A673 (cell line): ENCODE measurements at regions not wholly inside any gene's neighbourhood (a gene's known extent, or its start where the extent isn't known, plus 50 kb on each side); places are given as distances from the start of the nearest gene placed in this dataset.
A peak's percentile ranks its signal among the peaks of the same experiment; 100 is the strongest.

Experiments used
- BruUV-seq: library from RNA; stranded (reverse); fragments of 400-500 nt; replicated peaks from 2 replicates; lab custom pipeline; 2021; lab: Mats Ljungman, UMichigan
- CTCF ChIA-PET: fragments of 300-600 bp; sonication (Branson Sonifier 250); formaldehyde crosslinking; loops from one replicate; lab custom pipeline; 2022; ENCODE audit warnings: antibody characterized with exemption; lab: Charles Lee
- POLR2A ChIA-PET: fragments of 300-600 bp; sonication (Branson Sonifier 250); formaldehyde crosslinking; loops from one replicate; lab custom pipeline; 2022; ENCODE audit warnings: antibody characterized with exemption; ENCODE audit not compliant: low non-redundant PET; lab: Charles Lee
- DNase-seq: peaks from one replicate; pipeline ENCODE4 v3.0.0-alpha.2; 2015; ENCODE audit warnings: low spot score
- H3K27ac ChIP-seq: fragments of 200-600 bp; sonication (generic); 2 replicates; pipeline ENCODE4 v1.5.1; 2016; ENCODE audit warnings: mixed run types, low read depth, mild to moderate bottlenecking, mixed read lengths, antibody characterized with exemption, low read length; ENCODE audit not compliant: poor library complexity, severe bottlenecking
- H3K27me3 ChIP-seq: fragments of 200-600 bp; sonication (generic); replicated peaks from 2 replicates; pipeline ENCODE4 v1.6.1; 2017; ENCODE audit warnings: mixed run types, low read depth, mild to moderate bottlenecking, mixed read lengths, antibody characterized with exemption, low read length; ENCODE audit not compliant: insufficient read depth, poor library complexity
- H3K36me3 ChIP-seq: fragments of 200-600 bp; sonication (generic); 2 replicates; pipeline ENCODE4 v1.6.1; 2016; ENCODE audit warnings: mixed run types, mild to moderate bottlenecking, mixed read lengths, antibody characterized with exemption, low read length; ENCODE audit not compliant: insufficient read depth, poor library complexity, severe bottlenecking
- H3K4me1 ChIP-seq: fragments of 200-600 bp; sonication (generic); 2 replicates; pipeline ENCODE4 v1.6.1; 2017; ENCODE audit warnings: mixed run types, mild to moderate bottlenecking, mixed read lengths, antibody characterized with exemption, low read length; ENCODE audit not compliant: insufficient read depth, poor library complexity, severe bottlenecking
- H3K4me3 ChIP-seq: fragments of 200-600 bp; sonication (generic); 2 replicates; pipeline ENCODE4 v1.5.1; 2016; ENCODE audit warnings: low read depth, mixed run types, mild to moderate bottlenecking, mixed read lengths, low read length; ENCODE audit not compliant: poor library complexity, severe bottlenecking
- H3K9me3 ChIP-seq: fragments of 200-600 bp; sonication (generic); 2 replicates; pipeline ENCODE4 v1.6.1; 2016; ENCODE audit warnings: mixed run types, low read depth, mild to moderate bottlenecking, mixed read lengths, antibody characterized with exemption, low read length; ENCODE audit not compliant: poor library complexity, severe bottlenecking
- EZH2 ChIP-seq: fragments of 200-600 bp; sonication (generic); IDR thresholded peaks from 2 replicates; pipeline ENCODE4 v1.6.1; 2017; ENCODE audit warnings: borderline replicate concordance, low read depth, mild to moderate bottlenecking, mixed read lengths, antibody characterized with exemption, low read length; ENCODE audit not compliant: poor library complexity, severe bottlenecking
- intact Hi-C: fragments of 100-400 bp; cut with micrococcal nuclease; formaldehyde crosslinking; loops from one replicate; pipeline ENCODE4 v1.10.0; 2022; ENCODE audit not compliant: unreplicated experiment
- TF ChIP-seq, protein P1 (sequence below): fragments of 300-800, 200-600 bp; sonication (generic); conservative IDR thresholded peaks from 2 replicates; pipeline ENCODE4 v1.5.1; 2017; ENCODE audit warnings: low read depth, mild to moderate bottlenecking, antibody characterized with exemption, low read length, moderate library complexity, mixed read lengths

DNA sequence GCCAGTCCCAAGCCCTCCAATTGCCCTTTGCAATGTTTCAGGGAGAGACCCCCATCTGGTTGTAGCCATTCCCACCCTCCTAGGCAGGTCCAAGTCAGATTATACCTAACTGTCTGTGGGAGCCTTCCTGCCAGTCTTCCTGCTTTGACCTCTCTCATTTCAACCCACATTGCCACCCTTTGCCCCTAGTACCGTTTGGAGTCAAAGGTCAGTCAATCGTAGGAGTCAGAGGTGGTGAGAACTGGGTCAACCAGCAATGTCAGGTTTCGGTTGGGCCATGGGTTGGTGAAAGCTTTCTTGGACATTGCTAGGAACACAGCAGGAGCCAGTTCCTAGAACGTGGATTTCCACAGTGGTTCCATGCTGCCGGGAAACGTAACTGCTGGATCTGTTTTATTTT, 269.4 kb upstream of the GHITM start:
- no peaks in the 10 kb centered on the region for H3K9me3 ChIP-seq
- TF ChIP-seq, protein P1, sequence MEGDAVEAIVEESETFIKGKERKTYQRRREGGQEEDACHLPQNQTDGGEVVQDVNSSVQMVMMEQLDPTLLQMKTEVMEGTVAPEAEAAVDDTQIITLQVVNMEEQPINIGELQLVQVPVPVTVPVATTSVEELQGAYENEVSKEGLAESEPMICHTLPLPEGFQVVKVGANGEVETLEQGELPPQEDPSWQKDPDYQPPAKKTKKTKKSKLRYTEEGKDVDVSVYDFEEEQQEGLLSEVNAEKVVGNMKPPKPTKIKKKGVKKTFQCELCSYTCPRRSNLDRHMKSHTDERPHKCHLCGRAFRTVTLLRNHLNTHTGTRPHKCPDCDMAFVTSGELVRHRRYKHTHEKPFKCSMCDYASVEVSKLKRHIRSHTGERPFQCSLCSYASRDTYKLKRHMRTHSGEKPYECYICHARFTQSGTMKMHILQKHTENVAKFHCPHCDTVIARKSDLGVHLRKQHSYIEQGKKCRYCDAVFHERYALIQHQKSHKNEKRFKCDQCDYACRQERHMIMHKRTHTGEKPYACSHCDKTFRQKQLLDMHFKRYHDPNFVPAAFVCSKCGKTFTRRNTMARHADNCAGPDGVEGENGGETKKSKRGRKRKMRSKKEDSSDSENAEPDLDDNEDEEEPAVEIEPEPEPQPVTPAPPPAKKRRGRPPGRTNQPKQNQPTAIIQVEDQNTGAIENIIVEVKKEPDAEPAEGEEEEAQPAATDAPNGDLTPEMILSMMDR: no peak
- TF ChIP-seq EZH2: no peak
- no peaks in the 10 kb centered on the region for H3K36me3 ChIP-seq
- CTCF ChIA-PET: interaction anchor here (1.5 kb wide), 1 partner anchor 90 kb away, joined by 3 read pairs; no protein-coding TSS in a partner anchor
- BruUV-seq: no TSS peak
- DNase-seq: no peak
- H3K27me3 ChIP-seq: no peaks in the 10 kb centered on the region
- H3K4me3 ChIP-seq: no peak overlapping the region
- POLR2A ChIA-PET: no interaction called here
- H3K4me1 ChIP-seq: no peaks in the 10 kb centered on the region
- no peak overlapping the region for H3K27ac ChIP-seq
- intact Hi-C loops: loop anchor here (5.0 kb wide), 1 partner anchor 1073 kb away; no protein-coding TSS in a partner anchor

- DNase-seq: peak; percentile 78
- intact Hi-C loops: loop anchor here (5.0 kb wide), 1 partner anchor 1074 kb away; no protein-coding TSS in a partner anchor
Observed at GRCh38 chr10:83871187-83872081, 267.9 kb upstream of the GHITM start.

DNA sequence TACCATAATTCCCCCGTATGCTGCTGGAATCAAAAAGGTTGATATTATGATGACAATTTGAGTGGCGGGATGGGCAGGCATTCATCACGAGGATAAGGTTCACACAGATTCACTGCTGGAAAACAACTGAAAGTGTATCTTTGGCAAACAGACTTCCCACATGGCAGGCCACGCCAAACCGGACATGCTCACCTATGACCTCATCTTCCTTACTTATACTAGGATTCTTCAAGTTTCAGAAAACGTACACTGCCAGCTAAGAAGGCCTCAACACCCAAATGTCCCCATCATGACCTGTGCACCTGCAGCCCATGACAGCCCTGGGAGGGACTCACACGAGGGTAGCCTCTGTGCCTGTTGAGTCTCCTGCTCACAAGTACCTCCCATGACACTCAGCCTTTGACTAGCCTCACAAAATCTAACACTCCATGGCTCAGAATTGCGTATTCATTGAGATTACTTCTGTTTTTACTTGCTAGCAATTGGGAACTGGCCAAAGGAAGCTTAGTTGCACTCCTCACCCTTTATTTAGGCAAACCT, 259.0 kb upstream of the GHITM start:
- no peak for DNase-seq
- Histone ChIP-seq H3K36me3 (no peaks in the 10 kb centered on the region), H3K9me3 (no peaks in the 10 kb centered on the region), H3K4me1 (no peaks in the 10 kb centered on the region), H3K27me3 (no peaks in the 10 kb centered on the region), H3K27ac (no peak overlapping the region), H3K4me3 (no peak overlapping the region)
- no TSS peak for BruUV-seq
- TF ChIP-seq, protein P1: no peak
- no peak for TF ChIP-seq EZH2
- ChIA-PET CTCF (no interaction called here), POLR2A (no interaction called here)
- intact Hi-C loops: no loop called here

More at GRCh38 chr10:83871187-83872081, 267.9 kb upstream of the GHITM start:
- TF ChIP-seq, protein P1: peak; percentile 96
- TF ChIP-seq EZH2: no peak
- Histone ChIP-seq H3K4me1 (no peaks in the 10 kb centered on the region), H3K4me3 (no peak overlapping the region), H3K36me3 (no peaks in the 10 kb centered on the region), H3K27ac (no peak overlapping the region), H3K9me3 (no peaks in the 10 kb centered on the region), H3K27me3 (no peaks in the 10 kb centered on the region)
- no TSS peak for BruUV-seq
- CTCF ChIA-PET: interaction anchor here (0.5 to 1.5 kb wide), 3 partner anchors 89 to 226 kb away, joined by 3 to 7 read pairs (median 3); no protein-coding TSS in a partner anchor
- POLR2A ChIA-PET: no interaction called here
